Uterus (tissue), 2 donors: ENCODE measurements at regions not wholly inside any gene's neighbourhood (a gene's known extent, or its start where the extent isn't known, plus 50 kb on each side); places are given as distances from the start of the nearest gene placed in this dataset.

Source experiments
- POLR2A ChIP-seq, 2 donors: fragments of 450-650 bp; IDR thresholded peaks; one replicate each; pipeline ENCODE4 v1.6.1; 2016; ENCODE audit warnings: antibody characterized with exemption in 2 of 2, mild to moderate bottlenecking in 1 of 2, moderate library complexity in 1 of 2
- TF ChIP-seq, protein P1 (sequence below), 4 experiments: fragments of 200-600 bp in 2 of 4; fragments of 450-650 bp in 2 of 4; sonication (generic) in 2 of 4; IDR thresholded peaks; one replicate each; pipeline ENCODE4 v1.5.1; 2016 to 2019; ENCODE audit warnings: antibody characterized with exemption in 4 of 4, mild to moderate bottlenecking in 2 of 4, moderate library complexity in 1 of 4

DNA sequence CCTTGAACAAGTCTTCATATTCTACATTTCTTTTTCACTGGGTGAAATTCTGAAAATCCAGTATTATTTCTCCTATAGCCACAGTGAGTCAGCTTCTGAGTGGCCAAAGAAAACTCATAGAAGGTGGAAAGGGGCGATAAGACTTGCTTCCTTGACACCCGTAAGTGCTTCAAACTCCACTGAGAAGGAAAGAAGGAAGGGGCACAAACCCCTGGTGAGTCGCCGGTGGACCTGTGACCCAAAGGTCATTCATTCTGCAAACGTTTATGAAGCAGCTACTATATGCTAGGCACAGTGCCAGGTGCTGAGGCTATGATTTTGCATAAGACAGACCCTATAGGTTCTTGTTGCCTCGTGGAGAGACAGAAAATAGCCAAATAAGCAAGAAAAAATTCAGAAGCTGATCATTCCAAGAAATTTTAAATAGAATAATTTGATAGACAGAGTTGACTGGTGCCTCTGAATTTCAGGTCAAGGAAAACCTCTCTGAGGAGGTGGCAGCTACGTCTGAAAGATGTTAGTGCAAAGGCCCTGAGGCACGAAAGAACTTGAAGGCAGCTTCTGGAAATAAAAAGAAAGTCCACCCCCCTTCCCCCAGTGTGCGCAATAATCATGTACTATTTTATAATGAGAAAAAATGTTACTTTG, 118.2 kb downstream of the CD24 start:
- TF ChIP-seq, protein P1, sequence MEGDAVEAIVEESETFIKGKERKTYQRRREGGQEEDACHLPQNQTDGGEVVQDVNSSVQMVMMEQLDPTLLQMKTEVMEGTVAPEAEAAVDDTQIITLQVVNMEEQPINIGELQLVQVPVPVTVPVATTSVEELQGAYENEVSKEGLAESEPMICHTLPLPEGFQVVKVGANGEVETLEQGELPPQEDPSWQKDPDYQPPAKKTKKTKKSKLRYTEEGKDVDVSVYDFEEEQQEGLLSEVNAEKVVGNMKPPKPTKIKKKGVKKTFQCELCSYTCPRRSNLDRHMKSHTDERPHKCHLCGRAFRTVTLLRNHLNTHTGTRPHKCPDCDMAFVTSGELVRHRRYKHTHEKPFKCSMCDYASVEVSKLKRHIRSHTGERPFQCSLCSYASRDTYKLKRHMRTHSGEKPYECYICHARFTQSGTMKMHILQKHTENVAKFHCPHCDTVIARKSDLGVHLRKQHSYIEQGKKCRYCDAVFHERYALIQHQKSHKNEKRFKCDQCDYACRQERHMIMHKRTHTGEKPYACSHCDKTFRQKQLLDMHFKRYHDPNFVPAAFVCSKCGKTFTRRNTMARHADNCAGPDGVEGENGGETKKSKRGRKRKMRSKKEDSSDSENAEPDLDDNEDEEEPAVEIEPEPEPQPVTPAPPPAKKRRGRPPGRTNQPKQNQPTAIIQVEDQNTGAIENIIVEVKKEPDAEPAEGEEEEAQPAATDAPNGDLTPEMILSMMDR (IDR thresholded peaks at IDR 0.05): no peak
- no peak for TF ChIP-seq POLR2A (IDR thresholded peaks at IDR 0.05)
